ENCODE measurements at regions not wholly inside any gene's neighbourhood (a gene's known extent, or its start where the extent isn't known, plus 50 kb on each side); places are given as distances from the start of the nearest gene placed in this dataset.

DNA sequence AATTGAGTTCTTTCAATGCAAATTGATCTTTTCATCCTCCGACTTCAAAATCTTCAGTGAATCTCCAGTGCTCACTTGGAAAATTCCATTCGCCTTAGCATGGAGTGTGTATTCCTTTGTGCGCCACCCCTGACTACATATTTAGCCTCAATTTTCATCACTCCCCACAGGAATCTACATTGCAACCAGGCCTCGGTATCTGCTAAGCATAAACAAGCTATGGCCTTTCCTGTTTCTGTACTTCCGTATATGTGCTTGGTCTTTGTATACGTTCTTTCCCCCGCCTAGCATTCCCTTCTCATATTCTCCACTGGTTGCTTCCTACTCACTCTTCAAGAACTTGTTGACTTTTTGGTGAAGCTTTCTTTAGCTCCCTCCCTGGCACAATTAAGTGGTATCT is 470.8 kb downstream of the LMO4 start:
- H3K36me3 Mint-ChIP-seq: no peaks in the 10 kb centered on the region
- H3K9me3 Mint-ChIP-seq: no peaks in the 10 kb centered on the region
- DNase-seq (no peak), ATAC-seq (ENCODE audit: low read depth) (no peak)
- peaks cover 2% of the 10 kb centered on the region for H3K27me3 Mint-ChIP-seq
- H3K4me3 Mint-ChIP-seq: no peak overlapping the region
- no peaks in the 10 kb centered on the region for H3K4me1 Mint-ChIP-seq
- no peak overlapping the region for H3K27ac Mint-ChIP-seq
- POLR2A ChIA-PET: no interaction called here

- DNase-seq (no peak), ATAC-seq (ENCODE audit: low read depth) (no peak)
- Mint-ChIP-seq H3K27ac (no peak overlapping the region), H3K9me3 (no peaks in the 10 kb centered on the region), H3K27me3 (peaks cover 5% of the 10 kb centered on the region), H3K36me3 (no peaks in the 10 kb centered on the region), H3K4me3 (no peak overlapping the region), H3K4me1 (no peaks in the 10 kb centered on the region)
- POLR2A ChIA-PET: no interaction called here
Observed at GRCh38 chr1:87800006-87800405, 471.3 kb downstream of the LMO4 start.

DNA sequence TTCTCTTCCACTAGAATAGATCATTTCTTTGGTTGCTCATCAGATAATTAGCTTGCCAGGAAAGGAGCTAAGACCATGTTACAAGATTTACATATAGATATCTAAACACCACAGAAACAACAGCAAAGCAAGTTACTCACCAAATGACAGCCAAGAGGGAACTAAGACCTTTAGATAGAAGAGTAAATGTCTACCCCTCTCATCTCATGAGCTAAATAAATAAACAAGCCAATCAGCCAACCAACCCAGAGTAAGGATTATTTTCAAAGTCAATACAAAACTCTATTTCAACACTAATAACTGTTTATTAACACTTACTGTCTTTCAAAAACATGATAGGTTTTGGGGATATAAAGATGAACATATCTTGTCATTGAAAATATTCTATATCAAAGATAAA is 474.7 kb downstream of the LMO4 start:
- Mint-ChIP-seq H3K36me3 (no peaks in the 10 kb centered on the region), H3K9me3 (no peaks in the 10 kb centered on the region), H3K4me3 (no peak overlapping the region), H3K27me3 (peaks cover 6% of the 10 kb centered on the region), H3K4me1 (no peaks in the 10 kb centered on the region), H3K27ac (no peak overlapping the region)
- no peak for DNase-seq
- POLR2A ChIA-PET: no interaction called here
- no peak for ATAC-seq (ENCODE audit: low read depth)

DNA sequence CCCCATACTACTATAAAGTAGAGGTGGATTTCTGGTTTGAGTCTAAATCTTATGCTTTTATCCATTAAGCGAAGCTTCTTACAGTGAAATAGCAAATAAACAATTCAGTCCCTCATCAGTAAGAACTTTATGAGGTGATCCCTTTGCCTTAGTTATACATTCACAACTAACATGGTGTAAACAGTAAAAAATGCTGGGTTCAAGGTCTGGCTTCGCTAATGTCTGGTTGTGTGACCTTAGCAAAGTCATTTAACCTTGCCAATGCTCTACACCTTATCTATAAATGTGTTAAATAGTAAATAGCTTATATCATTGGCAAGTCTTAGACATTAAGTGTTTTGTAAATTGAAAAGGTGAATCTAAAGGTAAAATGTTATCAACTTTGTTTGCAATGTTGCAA is 475.4 kb downstream of the LMO4 start:
- H3K27me3 Mint-ChIP-seq: peaks cover 7% of the 10 kb centered on the region
- H3K27ac Mint-ChIP-seq: no peak overlapping the region
- POLR2A ChIA-PET: no interaction called here
- H3K9me3 Mint-ChIP-seq: no peaks in the 10 kb centered on the region
- H3K4me3 Mint-ChIP-seq: no peak overlapping the region
- H3K4me1 Mint-ChIP-seq: no peaks in the 10 kb centered on the region
- no peak for ATAC-seq (ENCODE audit: low read depth)
- no peaks in the 10 kb centered on the region for H3K36me3 Mint-ChIP-seq
- DNase-seq: no peak

GRCh38 chr1:87805666-87806378 is 477.1 kb downstream of the LMO4 start:
- POLR2A ChIA-PET: no interaction called here
- Mint-ChIP-seq H3K27me3 (peaks cover 8% of the 10 kb centered on the region), H3K36me3 (no peaks in the 10 kb centered on the region), H3K27ac (no peak overlapping the region), H3K4me3 (no peak overlapping the region), H3K9me3 (no peaks in the 10 kb centered on the region), H3K4me1 (no peaks in the 10 kb centered on the region)
- ATAC-seq (ENCODE audit: low read depth): no peak
- DNase-seq: no peak

DNA sequence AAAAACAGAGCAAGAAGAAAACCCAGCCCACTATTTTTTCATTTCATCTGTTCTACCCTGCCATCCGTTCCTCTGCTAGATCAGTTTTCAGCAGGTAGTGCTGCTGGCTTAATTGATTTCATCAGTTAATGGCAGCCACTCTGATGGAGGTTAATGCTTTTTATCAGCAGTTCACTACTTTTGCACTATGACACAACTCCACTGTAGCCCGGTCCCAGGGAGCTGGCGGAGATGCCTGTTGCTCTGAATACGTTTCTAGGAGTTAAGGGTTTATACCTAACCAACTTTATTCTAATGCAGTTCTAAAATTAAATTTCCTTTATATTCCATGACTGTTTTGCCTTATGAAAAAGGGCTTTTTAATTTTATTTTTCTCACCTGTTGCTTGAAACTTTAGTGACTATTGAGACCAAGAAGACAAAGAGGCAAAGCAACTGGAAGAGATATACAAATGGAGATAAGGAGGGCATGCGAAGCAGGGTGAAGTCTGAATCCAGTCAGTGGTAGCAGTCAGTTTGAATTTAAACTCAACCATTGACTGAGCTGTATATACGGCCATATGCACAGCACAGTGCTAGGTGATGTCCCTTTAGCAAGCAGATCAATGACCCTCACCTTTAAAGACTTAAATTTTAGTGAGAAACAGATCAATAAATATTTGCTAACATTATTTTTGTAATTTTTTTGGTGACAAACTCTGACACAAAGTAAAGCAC is 477.9 kb downstream of the LMO4 start:
- POLR2A ChIA-PET: no interaction called here
- no peaks in the 10 kb centered on the region for H3K4me1 Mint-ChIP-seq

DNA sequence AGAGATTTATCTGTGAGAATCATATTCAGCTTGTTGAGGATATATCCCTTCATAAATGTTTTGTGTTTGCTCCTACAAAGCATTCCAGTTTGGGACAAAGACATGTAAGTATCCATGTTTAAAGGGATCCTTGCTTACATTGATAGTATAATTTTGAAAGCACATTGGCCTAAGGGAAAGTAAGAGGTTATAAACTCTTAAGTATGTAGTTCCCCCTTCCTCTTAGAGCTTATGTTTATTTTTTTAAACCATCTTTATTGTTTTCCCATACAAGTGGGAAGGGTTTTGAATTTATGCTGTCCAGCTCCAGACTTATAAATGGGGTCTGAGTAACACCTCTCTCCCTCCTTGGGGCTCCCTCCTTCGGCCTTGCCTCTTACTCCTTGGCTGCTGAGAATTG is 481.5 kb downstream of the LMO4 start:
- H3K9me3 Mint-ChIP-seq: no peaks in the 10 kb centered on the region
- POLR2A ChIA-PET: no interaction called here
- H3K36me3 Mint-ChIP-seq: no peaks in the 10 kb centered on the region
- no peaks in the 10 kb centered on the region for H3K4me1 Mint-ChIP-seq
- peaks cover 7% of the 10 kb centered on the region for H3K27me3 Mint-ChIP-seq
- no peak overlapping the region for H3K27ac Mint-ChIP-seq
- DNase-seq (no peak), ATAC-seq (ENCODE audit: low read depth) (no peak)
- H3K4me3 Mint-ChIP-seq: no peak overlapping the region

More for the DNA sequence above, 477.9 kb downstream of the LMO4 start:
- H3K27me3 Mint-ChIP-seq: peaks cover 8% of the 10 kb centered on the region
- H3K9me3 Mint-ChIP-seq: no peaks in the 10 kb centered on the region
- H3K27ac Mint-ChIP-seq: no peak overlapping the region
- no peaks in the 10 kb centered on the region for H3K36me3 Mint-ChIP-seq
- H3K4me3 Mint-ChIP-seq: no peak overlapping the region
- ATAC-seq (ENCODE audit: low read depth): no peak
- no peak for DNase-seq

DNA sequence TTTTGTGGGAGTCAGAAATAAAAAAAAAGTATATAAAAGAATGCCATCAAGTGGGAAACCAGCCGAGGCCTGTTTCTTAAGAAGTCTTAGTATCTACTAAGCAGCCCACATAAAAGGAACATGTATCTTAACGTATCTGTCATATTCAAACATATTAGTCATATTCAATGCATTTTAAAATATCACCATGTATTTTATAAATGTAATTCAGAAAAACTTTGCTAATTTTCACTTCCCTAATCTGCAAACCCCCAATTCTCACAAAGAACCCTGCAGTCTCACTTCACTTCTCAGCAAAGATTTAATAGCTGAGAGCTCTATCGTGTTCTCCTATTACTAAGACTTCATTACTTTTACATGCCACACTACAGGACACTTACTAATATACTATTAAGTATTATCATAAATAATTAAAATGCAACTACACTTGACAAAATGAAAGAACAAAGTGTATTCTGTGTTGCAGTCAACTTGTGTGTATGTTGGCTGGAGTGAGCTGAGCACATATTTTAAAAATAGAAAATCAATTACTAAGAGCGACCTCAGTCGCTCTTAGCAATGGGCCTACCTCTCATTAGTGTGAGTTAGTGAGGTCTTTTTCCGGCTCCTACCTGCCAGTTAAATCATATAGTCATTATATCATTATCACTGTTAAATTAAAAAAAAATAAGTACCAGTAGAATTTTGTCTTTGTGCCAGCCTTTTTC is 484.3 kb downstream of the LMO4 start:
- no peak for ATAC-seq (ENCODE audit: low read depth)
- Mint-ChIP-seq H3K4me1 (no peaks in the 10 kb centered on the region), H3K27ac (no peak overlapping the region), H3K9me3 (no peaks in the 10 kb centered on the region), H3K27me3 (peaks cover 6% of the 10 kb centered on the region), H3K4me3 (no peak overlapping the region), H3K36me3 (no peaks in the 10 kb centered on the region)
- DNase-seq: no peak
- POLR2A ChIA-PET: no interaction called here

- ATAC-seq (ENCODE audit: low read depth) (no peak), DNase-seq (no peak)
- Mint-ChIP-seq H3K4me1 (no peaks in the 10 kb centered on the region), H3K36me3 (no peaks in the 10 kb centered on the region), H3K4me3 (no peak overlapping the region), H3K27me3 (peaks cover 5% of the 10 kb centered on the region), H3K9me3 (no peaks in the 10 kb centered on the region), H3K27ac (no peak overlapping the region)
- POLR2A ChIA-PET: no interaction called here
Observed at GRCh38 chr1:87814573-87814972, 485.9 kb downstream of the LMO4 start.

GRCh38 chr1:87816646-87817045 is 488.0 kb downstream of the LMO4 start:
- Mint-ChIP-seq H3K4me3 (no peak overlapping the region), H3K4me1 (no peaks in the 10 kb centered on the region)
- POLR2A ChIA-PET: no interaction called here

GRCh38 chr1:87820668-87821334 is 492.1 kb downstream of the LMO4 start:
- Mint-ChIP-seq H3K27ac (no peak overlapping the region), H3K4me3 (no peak overlapping the region), H3K36me3 (no peaks in the 10 kb centered on the region), H3K9me3 (no peaks in the 10 kb centered on the region), H3K27me3 (peaks cover 15% of the 10 kb centered on the region), H3K4me1 (no peaks in the 10 kb centered on the region)
- DNase-seq: no peak
- no peak for ATAC-seq (ENCODE audit: low read depth)
- POLR2A ChIA-PET: no interaction called here

More at GRCh38 chr1:87816646-87817045, 488.0 kb downstream of the LMO4 start:
- DNase-seq (no peak), ATAC-seq (ENCODE audit: low read depth) (no peak)
- Mint-ChIP-seq H3K9me3 (no peaks in the 10 kb centered on the region), H3K36me3 (no peaks in the 10 kb centered on the region), H3K27ac (no peak overlapping the region), H3K27me3 (peaks cover 10% of the 10 kb centered on the region)

DNA sequence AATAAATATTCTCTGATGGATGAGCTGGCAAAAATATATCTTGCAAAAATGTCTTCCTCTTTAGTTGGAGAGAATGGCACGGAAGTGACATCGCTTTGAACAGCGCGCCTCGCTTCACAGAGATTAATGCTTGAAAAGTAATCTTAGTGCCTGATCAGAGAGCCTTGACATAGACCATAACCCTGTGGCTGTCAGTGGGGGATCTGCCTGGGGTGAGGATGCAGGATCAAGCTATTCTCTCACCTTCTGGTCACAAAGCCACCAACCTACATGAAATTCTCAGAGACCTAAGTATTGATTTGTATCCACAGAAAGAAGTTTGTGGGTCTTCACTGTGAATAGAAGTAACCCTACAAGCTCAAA is 492.6 kb downstream of the LMO4 start:
- Mint-ChIP-seq H3K36me3 (no peaks in the 10 kb centered on the region), H3K9me3 (no peaks in the 10 kb centered on the region), H3K4me1 (no peaks in the 10 kb centered on the region), H3K27ac (no peak overlapping the region), H3K4me3 (no peak overlapping the region), H3K27me3 (peaks cover 15% of the 10 kb centered on the region)
- POLR2A ChIA-PET: no interaction called here
- DNase-seq (no peak), ATAC-seq (ENCODE audit: low read depth) (no peak)

GRCh38 chr1:87826681-87827251 is 498.1 kb downstream of the LMO4 start:
- Mint-ChIP-seq H3K9me3 (peaks cover 1% of the 10 kb centered on the region), H3K4me1 (no peaks in the 10 kb centered on the region), H3K27me3 (peaks cover 12% of the 10 kb centered on the region), H3K36me3 (no peaks in the 10 kb centered on the region), H3K4me3 (no peak overlapping the region), H3K27ac (no peak overlapping the region)
- ATAC-seq (ENCODE audit: low read depth) (no peak), DNase-seq (no peak)
- POLR2A ChIA-PET: no interaction called here
